K562 (cell line): ENCODE measurements at regions not wholly inside any gene's neighbourhood (a gene's known extent, or its start where the extent isn't known, plus 50 kb on each side); places are given as distances from the start of the nearest gene placed in this dataset.

Source experiments
- GABPA ChIP-seq: fragments of 200-800 bp; sonication (Bioruptor generic); conservative IDR thresholded peaks from 2 replicates; pipeline ENCODE4 v1.6.1; 2016; ENCODE audit warnings: low read depth, missing genetic modification characterization, missing compliant biosample characterization
- POLR2A ChIP-seq: fragments of 450-650 bp; conservative IDR thresholded peaks from 2 replicates; pipeline ENCODE4 v1.6.1; 2016
- TCF7 ChIP-seq: sonication (generic); IDR thresholded peaks from 2 replicates; pipeline ENCODE4 v1.6.1; 2016; ENCODE audit warnings: antibody characterized with exemption, borderline replicate concordance
- ZNF140 ChIP-seq: fragments of 250-450 bp; sonication (Bioruptor Pico); IDR thresholded peaks from 2 replicates; pipeline ENCODE4 v1.8.0; 2021; ENCODE audit warnings: moderate library complexity, mild to moderate bottlenecking, inconsistent platforms
- ZSCAN29 ChIP-seq: fragments of 450-650 bp; IDR thresholded peaks from 2 replicates; pipeline ENCODE4 v1.6.1; 2017

GRCh38 chr18:27395752-27396151 lies 210.6 kb upstream of the CHST9 start:
- TF ChIP-seq ZSCAN29 (no peak), POLR2A (no peak), ZNF140 (no peak), TCF7 (no peak), GABPA (no peak)
